IMR-90 (cell line): ENCODE measurements at regions not wholly inside any gene's neighbourhood (a gene's known extent, or its start where the extent isn't known, plus 50 kb on each side); places are given as distances from the start of the nearest gene placed in this dataset.

Source experiments
- ATAC-seq: fragments of 200-7000 bp; cut with Tn5 transposase; 2 replicates; pipeline ENCODE4 v1.9.1; 2020; ENCODE audit warnings: low read depth, mild to moderate bottlenecking, moderate library complexity
- BruUV-seq: library from RNA; stranded (reverse); fragments of 400-500 nt; replicated peaks from 2 replicates; lab custom pipeline; 2021; lab: Mats Ljungman, UMichigan
- CTCF ChIA-PET: fragments of 300-600 bp; formaldehyde crosslinking; extraction: SDS; loops from one replicate; lab custom pipeline; 2021; ENCODE audit warnings: antibody characterized with exemption; lab: Yijun Ruan, JAX
- POLR2A ChIA-PET: fragments of 300-600 bp; sonication (Branson Sonifier 250); formaldehyde crosslinking; loops from one replicate; lab custom pipeline; 2022; ENCODE audit warnings: antibody characterized with exemption; ENCODE audit not compliant: unreplicated experiment; lab: Charles Lee
- DNase-seq: peaks from one replicate; pipeline ENCODE4 v3.0.0; 2013
- H2AFZ ChIP-seq: replicated peaks from 2 replicates; pipeline ENCODE3; 2013; ENCODE audit warnings: low read length, mild to moderate bottlenecking; ENCODE audit not compliant: poor library complexity
- H2AK5ac ChIP-seq: 2 replicates; pipeline ENCODE4 v1.6.1; 2013; ENCODE audit warnings: low read depth, low read length, inconsistent platforms
- H2AK9ac ChIP-seq: replicated peaks from 2 replicates; pipeline ENCODE3; 2013; ENCODE audit warnings: mild to moderate bottlenecking, low read depth, low read length, moderate library complexity; ENCODE audit not compliant: poor library complexity
- H2BK120ac ChIP-seq: 2 replicates; pipeline ENCODE4 v1.6.1; 2013; ENCODE audit warnings: low read depth, low read length, inconsistent platforms
- H2BK15ac ChIP-seq: 3 replicates; pipeline ENCODE4 v1.6.1; 2013; ENCODE audit warnings: low read depth, low read length, inconsistent platforms
- H2BK20ac ChIP-seq: 2 replicates; pipeline ENCODE4 v1.6.1; 2013; ENCODE audit warnings: low read depth, mild to moderate bottlenecking, inconsistent platforms, low read length, moderate library complexity
- H2BK5ac ChIP-seq: 2 replicates; pipeline ENCODE4 v1.6.1; 2013; ENCODE audit warnings: mild to moderate bottlenecking, low read depth, low read length, inconsistent platforms; ENCODE audit not compliant: poor library complexity, severe bottlenecking
- H3K14ac ChIP-seq: replicated peaks from 2 replicates; pipeline ENCODE4 v1.6.1; 2013; ENCODE audit warnings: low read depth, low read length, inconsistent platforms
- H3K18ac ChIP-seq: 2 replicates; pipeline ENCODE4 v1.6.1; 2013; ENCODE audit warnings: low read depth, low read length, control low read depth
- H3K23ac ChIP-seq: 2 replicates; pipeline ENCODE4 v1.6.1; 2013; ENCODE audit warnings: low read depth, low read length, inconsistent platforms
- H3K27ac ChIP-seq: 2 replicates; pipeline ENCODE4 v1.5.1; 2013; ENCODE audit warnings: mild to moderate bottlenecking, control low read depth, low read length; ENCODE audit not compliant: insufficient read depth
- H3K27me3 ChIP-seq: 2 replicates; pipeline ENCODE4 v1.6.1; 2013; ENCODE audit warnings: low read length; ENCODE audit not compliant: control insufficient read depth, insufficient read depth
- H3K36me3 ChIP-seq: 2 replicates; pipeline ENCODE4 v1.6.1; 2013; ENCODE audit warnings: low read length, mixed read lengths; ENCODE audit not compliant: control insufficient read depth, insufficient read depth
- H3K4ac ChIP-seq: 2 replicates; pipeline ENCODE4 v1.6.1; 2013; ENCODE audit warnings: low read depth, low read length, inconsistent platforms
- H3K4me1 ChIP-seq: 2 replicates; pipeline ENCODE4 v1.6.1; 2013; ENCODE audit warnings: low read length, mixed read lengths; ENCODE audit not compliant: control insufficient read depth, insufficient read depth
- H3K4me2 ChIP-seq: 2 replicates; pipeline ENCODE4 v1.6.1; 2013; ENCODE audit warnings: low read depth, mild to moderate bottlenecking, control low read depth, low read length, moderate library complexity
- H3K4me3 ChIP-seq: 2 replicates; pipeline ENCODE4 v1.5.1; 2013; ENCODE audit warnings: low read depth, mild to moderate bottlenecking, control low read depth, low read length, moderate library complexity; ENCODE audit not compliant: insufficient read depth
- H3K56ac ChIP-seq: 2 replicates; pipeline ENCODE4 v1.6.1; 2013; ENCODE audit warnings: low read length, inconsistent platforms; ENCODE audit not compliant: insufficient read depth; ENCODE audit errors: extremely low read depth
- H3K79me1 ChIP-seq, 2 experiments: 2 replicates each; pipeline ENCODE4 v1.6.1; 2013; ENCODE audit warnings: low read length in 2 of 2, inconsistent platforms in 1 of 2, low read depth in 1 of 2
- H3K9ac ChIP-seq: 2 replicates; pipeline ENCODE4 v1.6.1; 2013; ENCODE audit warnings: low read depth, low read length, control low read depth
- H3K9me1 ChIP-seq: 2 replicates; pipeline ENCODE4 v1.6.1; 2013; ENCODE audit warnings: low read length, inconsistent platforms; ENCODE audit not compliant: insufficient read depth
- H3K9me3 ChIP-seq: 2 replicates; pipeline ENCODE4 v1.6.1; 2013; ENCODE audit warnings: low read length; ENCODE audit not compliant: control insufficient read depth, insufficient read depth
- H4K20me1 ChIP-seq: 2 replicates; pipeline ENCODE4 v1.6.1; 2013; ENCODE audit warnings: low read length, inconsistent platforms; ENCODE audit not compliant: insufficient read depth
- H4K5ac ChIP-seq: 2 replicates; pipeline ENCODE4 v1.6.1; 2013; ENCODE audit warnings: mild to moderate bottlenecking, low read depth, low read length, control low read depth
- H4K8ac ChIP-seq, 2 experiments: 2 replicates each; pipeline ENCODE4 v1.6.1; 2013; ENCODE audit warnings: low read depth in 2 of 2, low read length in 2 of 2, control low read depth in 1 of 2, inconsistent platforms in 1 of 2
- H4K91ac ChIP-seq: 2 replicates; pipeline ENCODE4 v1.6.1; 2013; ENCODE audit warnings: low read depth, low read length, inconsistent platforms; ENCODE audit not compliant: insufficient read depth
- BHLHE40 ChIP-seq: fragments of 150-350 bp; IDR thresholded peaks from 2 replicates; pipeline ENCODE4 v1.6.1; 2016; ENCODE audit warnings: mild to moderate bottlenecking, low read depth, low read length
- CEBPB ChIP-seq: IDR thresholded peaks from 2 replicates; pipeline ENCODE4 v1.6.1; 2012; ENCODE audit warnings: low read depth, low read length, improper control_type of control experiment
- CHD1 ChIP-seq: IDR thresholded peaks from 2 replicates; pipeline ENCODE4 v1.6.1; 2012; ENCODE audit warnings: low read depth, low read length, improper control_type of control experiment
- FOS ChIP-seq: fragments of 150-350 bp; IDR thresholded peaks from 2 replicates; pipeline ENCODE4 v1.6.1; 2016; ENCODE audit warnings: low read depth, low read length
- MAFK ChIP-seq: IDR thresholded peaks from 2 replicates; pipeline ENCODE4 v1.6.1; 2012; ENCODE audit warnings: low read depth, low read length, improper control_type of control experiment
- MAZ ChIP-seq: IDR thresholded peaks from 2 replicates; pipeline ENCODE4 v1.6.1; 2012; ENCODE audit warnings: low read depth, mild to moderate bottlenecking, low read length, improper control_type of control experiment, moderate library complexity, borderline replicate concordance
- MXI1 ChIP-seq: IDR thresholded peaks from 2 replicates; pipeline ENCODE4 v1.6.1; 2012; ENCODE audit warnings: low read depth, mild to moderate bottlenecking, low read length, moderate library complexity, borderline replicate concordance
- NFE2L2 ChIP-seq: fragments of 150-350 bp; IDR thresholded peaks from 2 replicates; pipeline ENCODE4 v1.6.1; 2016; ENCODE audit warnings: low read depth, mild to moderate bottlenecking, low read length
- POLR2A ChIP-seq: IDR thresholded peaks from 2 replicates; pipeline ENCODE4 v1.6.1; 2012; ENCODE audit warnings: mild to moderate bottlenecking, low read depth, low read length
- RAD21 ChIP-seq: IDR thresholded peaks from 2 replicates; pipeline ENCODE4 v1.6.1; 2012; ENCODE audit warnings: low read length, improper control_type of control experiment
- RCOR1 ChIP-seq: IDR thresholded peaks from 2 replicates; pipeline ENCODE4 v1.6.1; 2012; ENCODE audit warnings: mild to moderate bottlenecking, low read length, improper control_type of control experiment; ENCODE audit not compliant: insufficient replicate concordance
- RFX5 ChIP-seq: IDR thresholded peaks from 2 replicates; pipeline ENCODE4 v1.8.0; 2012; ENCODE audit warnings: low read depth, mild to moderate bottlenecking, low read length, moderate library complexity
- SMC3 ChIP-seq: fragments of 150-350 bp; IDR thresholded peaks from 2 replicates; pipeline ENCODE4 v1.6.1; 2016; ENCODE audit warnings: low read depth, mild to moderate bottlenecking, antibody characterized with exemption, low read length, moderate library complexity
- WGBS, 2 experiments: methylation state at CpG; one replicate each; pipeline versions ENCODE4 v1.1.5 to v1.1.7; 2013; ENCODE audit warnings: missing lambda C conversion rate in 2 of 2; ENCODE audit not compliant: insufficient read length in 1 of 2; ENCODE audit errors: extremely low coverage in 2 of 2; 5-methylcytosine and 5-hydroxymethylcytosine counted together
- dilution Hi-C: fragments of 300-500 bp; cut with HindIII; formaldehyde crosslinking; loops from one replicate; pipeline ENCODE4 v1.14.3; 2018; ENCODE audit warnings: low sequenced_read_pairs; ENCODE audit not compliant: unreplicated experiment
- in situ Hi-C: fragments of 300-500 bp; cut with MboI; formaldehyde crosslinking; loops from 3 replicates; pipeline ENCODE4 v1.14.3; 2019; ENCODE audit warnings: low sequenced_read_pairs, inconsistent platforms, mixed read lengths
- intact Hi-C: fragments of 100-400 bp; cut with micrococcal nuclease; formaldehyde crosslinking; loops from 2 replicates; pipeline ENCODE4 v1.10.0; 2022
- TF ChIP-seq, protein P1 (sequence below): fragments of 150-350 bp; IDR thresholded peaks from 2 replicates; pipeline ENCODE4 v1.6.1; 2016; ENCODE audit warnings: low read depth, mild to moderate bottlenecking, low read length, moderate library complexity, borderline replicate concordance
- TF ChIP-seq, protein P2 (sequence below): conservative IDR thresholded peaks from 2 replicates; pipeline ENCODE4 v1.5.1; 2012; ENCODE audit warnings: mild to moderate bottlenecking, low read depth, low read length, improper control_type of control experiment
- TF ChIP-seq, protein P3 (sequence below): fragments of 150-350 bp; IDR thresholded peaks from 2 replicates; pipeline ENCODE4 v1.6.1; 2017; ENCODE audit warnings: mild to moderate bottlenecking, antibody characterized with exemption, low read length, low read depth

DNA sequence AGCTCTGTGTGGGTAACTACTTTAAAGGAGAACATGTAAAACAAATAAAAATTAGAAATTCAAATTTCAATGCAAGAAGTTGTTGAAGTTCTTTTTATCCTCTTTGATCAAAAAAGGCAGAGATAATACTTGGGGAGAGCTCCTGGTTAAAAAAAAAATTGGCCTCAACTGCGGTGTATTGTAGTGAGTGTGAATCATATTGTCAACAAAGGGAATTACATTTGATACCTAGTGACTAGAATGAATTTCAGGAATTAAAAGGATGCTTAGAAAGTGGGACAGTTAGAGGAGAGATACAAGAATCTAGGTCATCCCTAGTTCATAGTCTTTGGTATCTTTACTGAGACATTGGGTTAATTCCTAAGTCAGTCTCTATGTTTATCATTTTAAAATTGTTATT is 473.0 kb downstream of the CCDC85A start:
- dilution Hi-C loops (no loop called here), intact Hi-C loops (no loop called here), in situ Hi-C loops (no loop called here)
- no peak overlapping the region for H3K18ac ChIP-seq
- H2BK5ac ChIP-seq = no peak overlapping the region
- ChIA-PET POLR2A (no interaction called here), CTCF (no interaction called here)
- no peak for DNase-seq
- H2AK5ac ChIP-seq = no peak overlapping the region
- H3K27me3 ChIP-seq = no peaks in the 10 kb centered on the region
- H3K14ac ChIP-seq = no peak overlapping the region
- H3K36me3 ChIP-seq = no peaks in the 10 kb centered on the region
- no peak overlapping the region for H2BK120ac ChIP-seq
- no peak overlapping the region for H3K23ac ChIP-seq
- H3K4me3 ChIP-seq = no peak overlapping the region
- H3K4me2 ChIP-seq = no peak overlapping the region
- BruUV-seq = no TSS peak
- no peak for ATAC-seq
- H4K91ac ChIP-seq = no peak overlapping the region
- H3K4ac ChIP-seq = no peak overlapping the region
- H3K4me1 ChIP-seq = no peaks in the 10 kb centered on the region
- no peak overlapping the region for H4K8ac ChIP-seq
- WGBS, 2 experiments = no CpG with 5 or more reads among the region's 1 CpG
- H2AK9ac ChIP-seq = no peak overlapping the region
- H3K27ac ChIP-seq = no peak overlapping the region
- no peaks in the 10 kb centered on the region for H3K9me3 ChIP-seq
- H4K20me1 ChIP-seq = no peaks in the 10 kb centered on the region
- H3K9me1 ChIP-seq = no peaks in the 10 kb centered on the region
- no peak overlapping the region for H2AFZ ChIP-seq
- no peaks in the 10 kb centered on the region for H3K79me1 ChIP-seq
- no peak overlapping the region for H3K56ac ChIP-seq
- no peak overlapping the region for H4K5ac ChIP-seq
- no peak overlapping the region for H3K9ac ChIP-seq
- no peak overlapping the region for H2BK20ac ChIP-seq
- TF ChIP-seq RAD21 (no peak), RFX5 (no peak), SMC3 (no peak), NFE2L2 (no peak), MAFK (no peak), MAZ (no peak), RCOR1 (no peak), POLR2A (no peak), FOS (no peak), CEBPB (no peak), CHD1 (no peak), MXI1 (no peak), BHLHE40 (no peak)
- TF ChIP-seq, protein P1, sequence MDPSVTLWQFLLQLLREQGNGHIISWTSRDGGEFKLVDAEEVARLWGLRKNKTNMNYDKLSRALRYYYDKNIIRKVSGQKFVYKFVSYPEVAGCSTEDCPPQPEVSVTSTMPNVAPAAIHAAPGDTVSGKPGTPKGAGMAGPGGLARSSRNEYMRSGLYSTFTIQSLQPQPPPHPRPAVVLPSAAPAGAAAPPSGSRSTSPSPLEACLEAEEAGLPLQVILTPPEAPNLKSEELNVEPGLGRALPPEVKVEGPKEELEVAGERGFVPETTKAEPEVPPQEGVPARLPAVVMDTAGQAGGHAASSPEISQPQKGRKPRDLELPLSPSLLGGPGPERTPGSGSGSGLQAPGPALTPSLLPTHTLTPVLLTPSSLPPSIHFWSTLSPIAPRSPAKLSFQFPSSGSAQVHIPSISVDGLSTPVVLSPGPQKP = no peak
- TF ChIP-seq, protein P2, sequence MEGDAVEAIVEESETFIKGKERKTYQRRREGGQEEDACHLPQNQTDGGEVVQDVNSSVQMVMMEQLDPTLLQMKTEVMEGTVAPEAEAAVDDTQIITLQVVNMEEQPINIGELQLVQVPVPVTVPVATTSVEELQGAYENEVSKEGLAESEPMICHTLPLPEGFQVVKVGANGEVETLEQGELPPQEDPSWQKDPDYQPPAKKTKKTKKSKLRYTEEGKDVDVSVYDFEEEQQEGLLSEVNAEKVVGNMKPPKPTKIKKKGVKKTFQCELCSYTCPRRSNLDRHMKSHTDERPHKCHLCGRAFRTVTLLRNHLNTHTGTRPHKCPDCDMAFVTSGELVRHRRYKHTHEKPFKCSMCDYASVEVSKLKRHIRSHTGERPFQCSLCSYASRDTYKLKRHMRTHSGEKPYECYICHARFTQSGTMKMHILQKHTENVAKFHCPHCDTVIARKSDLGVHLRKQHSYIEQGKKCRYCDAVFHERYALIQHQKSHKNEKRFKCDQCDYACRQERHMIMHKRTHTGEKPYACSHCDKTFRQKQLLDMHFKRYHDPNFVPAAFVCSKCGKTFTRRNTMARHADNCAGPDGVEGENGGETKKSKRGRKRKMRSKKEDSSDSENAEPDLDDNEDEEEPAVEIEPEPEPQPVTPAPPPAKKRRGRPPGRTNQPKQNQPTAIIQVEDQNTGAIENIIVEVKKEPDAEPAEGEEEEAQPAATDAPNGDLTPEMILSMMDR = no peak
- TF ChIP-seq, protein P3, sequence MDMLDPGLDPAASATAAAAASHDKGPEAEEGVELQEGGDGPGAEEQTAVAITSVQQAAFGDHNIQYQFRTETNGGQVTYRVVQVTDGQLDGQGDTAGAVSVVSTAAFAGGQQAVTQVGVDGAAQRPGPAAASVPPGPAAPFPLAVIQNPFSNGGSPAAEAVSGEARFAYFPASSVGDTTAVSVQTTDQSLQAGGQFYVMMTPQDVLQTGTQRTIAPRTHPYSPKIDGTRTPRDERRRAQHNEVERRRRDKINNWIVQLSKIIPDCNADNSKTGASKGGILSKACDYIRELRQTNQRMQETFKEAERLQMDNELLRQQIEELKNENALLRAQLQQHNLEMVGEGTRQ = no peak
- no peak overlapping the region for H2BK15ac ChIP-seq
